ENCODE measurements at regions not wholly inside any gene's neighbourhood (a gene's known extent, or its start where the extent isn't known, plus 50 kb on each side); places are given as distances from the start of the nearest gene placed in this dataset.

DNA sequence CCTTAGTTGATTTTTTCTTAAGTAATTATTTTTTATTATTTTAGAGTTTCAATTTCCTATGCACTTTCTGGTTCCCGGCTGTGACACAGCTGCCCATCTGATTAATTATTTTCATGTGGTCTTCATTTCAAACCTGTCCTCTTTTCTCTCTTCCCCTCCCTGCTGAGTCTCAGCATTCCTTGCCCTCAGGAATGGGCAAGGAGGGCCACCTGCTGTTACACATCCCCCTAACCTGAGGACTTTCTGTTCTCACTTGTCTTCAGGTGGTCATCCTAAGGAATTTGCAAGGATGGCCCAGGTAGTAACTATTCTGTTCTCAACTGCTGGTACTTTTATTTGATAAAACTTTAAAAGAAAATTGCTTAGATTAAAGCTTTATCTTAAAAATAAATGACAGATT is 545.0 kb downstream of the OTOL1 start:
- Histone ChIP-seq H3K9me3 (no peaks in the 10 kb centered on the region), H3K4me3 (no peak overlapping the region), H3K27ac (no peak overlapping the region), H3K36me3 (no peaks in the 10 kb centered on the region), H3K27me3 (no peaks in the 10 kb centered on the region), H3K4me1 (no peaks in the 10 kb centered on the region)
- ATAC-seq (ENCODE audit: low FRiP score in 2 of 2) (no peak), DNase-seq (no peak)
- TF ChIP-seq EP300 (IDR thresholded peaks at IDR 0.05): no peak
- TF ChIP-seq POLR2A (IDR thresholded peaks at IDR 0.05): no peak
- no peak for TF ChIP-seq POLR2AphosphoS5 (IDR thresholded peaks at IDR 0.05)
- TF ChIP-seq, protein P1, sequence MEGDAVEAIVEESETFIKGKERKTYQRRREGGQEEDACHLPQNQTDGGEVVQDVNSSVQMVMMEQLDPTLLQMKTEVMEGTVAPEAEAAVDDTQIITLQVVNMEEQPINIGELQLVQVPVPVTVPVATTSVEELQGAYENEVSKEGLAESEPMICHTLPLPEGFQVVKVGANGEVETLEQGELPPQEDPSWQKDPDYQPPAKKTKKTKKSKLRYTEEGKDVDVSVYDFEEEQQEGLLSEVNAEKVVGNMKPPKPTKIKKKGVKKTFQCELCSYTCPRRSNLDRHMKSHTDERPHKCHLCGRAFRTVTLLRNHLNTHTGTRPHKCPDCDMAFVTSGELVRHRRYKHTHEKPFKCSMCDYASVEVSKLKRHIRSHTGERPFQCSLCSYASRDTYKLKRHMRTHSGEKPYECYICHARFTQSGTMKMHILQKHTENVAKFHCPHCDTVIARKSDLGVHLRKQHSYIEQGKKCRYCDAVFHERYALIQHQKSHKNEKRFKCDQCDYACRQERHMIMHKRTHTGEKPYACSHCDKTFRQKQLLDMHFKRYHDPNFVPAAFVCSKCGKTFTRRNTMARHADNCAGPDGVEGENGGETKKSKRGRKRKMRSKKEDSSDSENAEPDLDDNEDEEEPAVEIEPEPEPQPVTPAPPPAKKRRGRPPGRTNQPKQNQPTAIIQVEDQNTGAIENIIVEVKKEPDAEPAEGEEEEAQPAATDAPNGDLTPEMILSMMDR (IDR thresholded peaks at IDR 0.05): no peak
- WGBS, 2 donors: 75 to 96% methylated on average over 1 of the region's 1 CpG

DNA sequence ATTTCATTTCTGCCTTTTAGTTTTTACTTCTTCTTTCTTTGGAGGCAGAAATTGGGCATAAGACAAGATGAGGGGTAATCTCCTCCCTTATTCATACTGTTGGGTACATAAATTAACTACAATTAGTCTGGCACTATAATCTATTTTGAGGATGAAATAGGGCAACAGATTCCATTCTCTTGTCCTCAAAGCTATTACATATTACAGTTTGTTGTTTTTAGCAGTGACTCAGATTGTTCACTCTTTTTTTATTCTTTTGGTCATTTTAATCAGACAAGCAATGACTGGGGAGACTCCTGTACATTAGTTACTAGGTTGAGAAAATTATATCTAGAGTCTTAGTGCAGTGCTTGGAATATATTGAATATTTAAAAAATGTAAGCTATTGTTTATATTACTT is 556.0 kb downstream of the OTOL1 start:
- DNase-seq: no peak
- ATAC-seq (ENCODE audit: low FRiP score in 2 of 2): no peak
- H3K36me3 ChIP-seq: no peaks in the 10 kb centered on the region
- no peak for TF ChIP-seq POLR2A (IDR thresholded peaks at IDR 0.05)
- no peak for TF ChIP-seq EP300 (IDR thresholded peaks at IDR 0.05)
- TF ChIP-seq POLR2AphosphoS5 (IDR thresholded peaks at IDR 0.05): no peak
- TF ChIP-seq, protein P1 (IDR thresholded peaks at IDR 0.05): no peak
- no peaks in the 10 kb centered on the region for H3K4me1 ChIP-seq
- no peaks in the 10 kb centered on the region for H3K9me3 ChIP-seq
- no peak overlapping the region for H3K27ac ChIP-seq
- no peak overlapping the region for H3K4me3 ChIP-seq
- no peaks in the 10 kb centered on the region for H3K27me3 ChIP-seq

DNA sequence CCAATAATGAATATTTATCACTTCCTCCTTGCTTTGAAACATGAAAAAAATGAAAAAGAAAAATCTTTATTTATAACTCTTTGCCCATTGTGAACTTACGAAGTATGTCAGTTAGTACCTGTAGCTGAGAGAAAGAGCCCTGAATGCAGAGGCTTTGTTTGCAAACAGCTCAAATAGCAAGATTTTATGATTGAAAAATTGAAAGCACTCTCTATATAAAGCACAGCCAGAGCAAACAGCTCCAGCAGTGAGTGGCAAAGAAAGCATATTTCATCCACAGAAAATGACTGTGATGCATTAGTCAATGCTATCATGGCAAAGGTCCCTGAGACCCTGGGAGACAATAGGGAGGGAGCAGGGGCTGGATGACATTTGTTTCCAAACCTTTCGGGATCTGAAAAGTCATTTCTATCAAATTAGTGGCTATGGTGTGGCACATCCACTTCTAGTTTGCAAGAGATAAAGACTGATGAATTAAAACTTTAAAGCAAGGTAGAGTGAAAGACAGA is 576.1 kb downstream of the OTOL1 start:
- WGBS, 2 donors: 74 to 85% methylated on average over 2 of the region's 2 CpGs
- no peaks in the 10 kb centered on the region for H3K4me1 ChIP-seq
- H3K36me3 ChIP-seq: no peaks in the 10 kb centered on the region
- TF ChIP-seq POLR2A (IDR thresholded peaks at IDR 0.05): no peak
- TF ChIP-seq, protein P1 (IDR thresholded peaks at IDR 0.05): no peak
- TF ChIP-seq EP300 (IDR thresholded peaks at IDR 0.05): no peak
- no peak for TF ChIP-seq POLR2AphosphoS5 (IDR thresholded peaks at IDR 0.05)
- H3K27me3 ChIP-seq: no peaks in the 10 kb centered on the region
- H3K4me3 ChIP-seq: no peak overlapping the region
- ATAC-seq (ENCODE audit: low FRiP score in 2 of 2): no peak
- H3K27ac ChIP-seq: no peak overlapping the region
- no peak for DNase-seq
- H3K9me3 ChIP-seq: no peaks in the 10 kb centered on the region

DNA sequence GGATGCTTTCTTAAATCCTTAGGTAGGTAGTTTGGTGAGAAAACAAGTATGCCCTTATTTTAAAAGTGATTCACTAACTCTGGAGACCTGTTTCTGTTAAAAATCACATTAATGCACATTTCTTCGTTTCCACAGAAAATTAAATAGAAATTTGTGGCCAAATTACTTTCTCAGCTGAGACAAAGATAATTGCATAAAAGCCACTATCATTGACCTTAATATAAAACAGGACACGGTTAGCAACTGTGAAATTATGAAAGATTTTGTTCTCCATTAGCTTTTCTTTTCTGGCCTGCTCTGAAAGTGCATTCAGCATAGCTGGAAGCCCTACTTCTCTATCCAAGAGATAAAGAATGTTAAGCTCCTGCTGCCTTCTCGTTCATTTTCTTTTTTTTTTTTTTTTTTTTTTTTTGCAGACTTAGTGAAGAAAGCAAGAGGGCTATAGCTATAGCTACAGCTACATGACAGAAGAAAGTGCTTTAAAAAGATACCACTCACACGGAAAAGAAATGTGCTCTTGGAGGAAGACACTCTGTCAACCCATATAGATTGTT is 576.9 kb downstream of the OTOL1 start:
- ATAC-seq (ENCODE audit: low FRiP score in 2 of 2) (no peak), DNase-seq (no peak)
- Histone ChIP-seq H3K36me3 (no peaks in the 10 kb centered on the region), H3K4me1 (no peaks in the 10 kb centered on the region), H3K4me3 (no peak overlapping the region), H3K9me3 (no peaks in the 10 kb centered on the region), H3K27me3 (no peaks in the 10 kb centered on the region), H3K27ac (no peak overlapping the region)
- TF ChIP-seq POLR2A (IDR thresholded peaks at IDR 0.05): no peak
- no peak for TF ChIP-seq EP300 (IDR thresholded peaks at IDR 0.05)
- TF ChIP-seq POLR2AphosphoS5 (IDR thresholded peaks at IDR 0.05): no peak
- TF ChIP-seq, protein P1 (IDR thresholded peaks at IDR 0.05): no peak
- WGBS, 2 donors: 54 to 58% methylated on average over 4 of the region's 4 CpGs

DNA sequence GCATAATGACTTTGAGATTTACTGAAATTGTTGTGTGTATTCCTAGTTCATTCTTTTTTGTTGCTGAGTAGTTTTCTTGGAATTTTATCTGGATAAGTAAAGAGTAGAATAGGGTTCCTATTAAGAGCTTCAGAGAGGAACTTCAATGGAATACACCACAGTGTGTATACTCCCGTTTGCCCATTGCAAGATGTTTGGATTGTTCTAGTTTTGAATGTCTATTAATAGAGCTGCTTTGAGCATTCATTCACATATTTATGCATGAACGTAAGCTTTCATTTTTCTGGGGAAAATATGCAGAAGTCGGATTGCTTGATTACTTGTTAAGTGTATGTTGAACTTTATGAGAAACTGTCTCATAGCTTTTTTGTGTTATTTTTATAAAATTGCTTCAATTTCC is 580.5 kb downstream of the OTOL1 start:
- Histone ChIP-seq H3K27ac (no peak overlapping the region), H3K27me3 (no peaks in the 10 kb centered on the region), H3K36me3 (no peaks in the 10 kb centered on the region), H3K4me1 (no peaks in the 10 kb centered on the region), H3K4me3 (no peak overlapping the region), H3K9me3 (no peaks in the 10 kb centered on the region)
- DNase-seq: no peak
- TF ChIP-seq, protein P1 (IDR thresholded peaks at IDR 0.05): no peak
- TF ChIP-seq POLR2AphosphoS5 (IDR thresholded peaks at IDR 0.05) (no peak), EP300 (IDR thresholded peaks at IDR 0.05) (no peak), POLR2A (IDR thresholded peaks at IDR 0.05) (no peak)
- ATAC-seq (ENCODE audit: low FRiP score in 2 of 2): no peak
- 71 to 73% methylated on average over 3 of the region's 3 CpGs for WGBS, 2 donors

All from upper lobe of left lung (tissue), 6 donors.